ENCODE measurements at regions not wholly inside any gene's neighbourhood (a gene's known extent, or its start where the extent isn't known, plus 50 kb on each side); places are given as distances from the start of the nearest gene placed in this dataset.

GRCh38 chrX:39830414-39830813, 267.3 kb downstream of the BCOR start:
- POLR2A ChIA-PET, result no interaction called here
- H3K36me3 Mint-ChIP-seq, result no peaks in the 10 kb centered on the region
- no peak for ATAC-seq (ENCODE audit: low read depth)

DNA sequence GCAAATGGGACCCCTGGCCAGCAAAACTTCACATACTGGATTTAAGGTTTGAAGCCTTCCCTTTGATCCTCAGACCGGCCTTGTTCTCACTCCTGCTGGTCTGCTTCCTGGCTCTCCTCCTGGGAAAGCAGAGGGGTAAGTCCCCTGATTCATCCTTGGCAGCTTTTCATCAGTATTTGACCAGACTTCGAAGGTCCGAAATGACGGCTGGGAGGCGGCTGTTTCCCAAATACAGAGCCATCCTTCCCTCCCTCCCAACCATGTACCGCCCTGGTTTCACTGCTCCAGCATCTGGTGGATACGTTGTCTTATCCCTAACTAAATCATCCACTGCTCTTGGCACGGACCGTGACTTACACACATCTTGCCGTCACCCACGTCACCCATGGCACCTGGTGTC, 265.5 kb downstream of the BCOR start:
- no peaks in the 10 kb centered on the region for H3K4me1 Mint-ChIP-seq
- H3K36me3 Mint-ChIP-seq, result no peaks in the 10 kb centered on the region
- no peaks in the 10 kb centered on the region for H3K9me3 Mint-ChIP-seq
- H3K27me3 Mint-ChIP-seq, result no peaks in the 10 kb centered on the region
- no peak overlapping the region for H3K27ac Mint-ChIP-seq
- POLR2A ChIA-PET, result no interaction called here
- H3K4me3 Mint-ChIP-seq, result no peak overlapping the region
- no peak for ATAC-seq (ENCODE audit: low read depth)
- no peak for DNase-seq

More at GRCh38 chrX:39830414-39830813, 267.3 kb downstream of the BCOR start:
- no peaks in the 10 kb centered on the region for H3K4me1 Mint-ChIP-seq
- H3K27me3 Mint-ChIP-seq, result no peaks in the 10 kb centered on the region
- H3K9me3 Mint-ChIP-seq, result no peaks in the 10 kb centered on the region
- H3K27ac Mint-ChIP-seq, result no peak overlapping the region
- DNase-seq, result no peak
- no peak overlapping the region for H3K4me3 Mint-ChIP-seq

- Mint-ChIP-seq H3K9me3 (no peaks in the 10 kb centered on the region), H3K4me3 (no peak overlapping the region), H3K36me3 (no peaks in the 10 kb centered on the region), H3K4me1 (no peaks in the 10 kb centered on the region), H3K27ac (no peak overlapping the region), H3K27me3 (no peaks in the 10 kb centered on the region)
- POLR2A ChIA-PET, result interaction anchor here (0.5 kb wide), 1 partner anchor 442 kb away, joined by 3 read pairs; no protein-coding TSS in a partner anchor
- DNase-seq (no peak), ATAC-seq (ENCODE audit: low read depth) (no peak)
Measured at GRCh38 chrX:39834600-39834999, 263.2 kb downstream of the BCOR start.

GRCh38 chrX:39835241-39835640, 262.5 kb downstream of the BCOR start:
- Mint-ChIP-seq H3K27ac (no peak overlapping the region), H3K4me3 (no peak overlapping the region)

DNA sequence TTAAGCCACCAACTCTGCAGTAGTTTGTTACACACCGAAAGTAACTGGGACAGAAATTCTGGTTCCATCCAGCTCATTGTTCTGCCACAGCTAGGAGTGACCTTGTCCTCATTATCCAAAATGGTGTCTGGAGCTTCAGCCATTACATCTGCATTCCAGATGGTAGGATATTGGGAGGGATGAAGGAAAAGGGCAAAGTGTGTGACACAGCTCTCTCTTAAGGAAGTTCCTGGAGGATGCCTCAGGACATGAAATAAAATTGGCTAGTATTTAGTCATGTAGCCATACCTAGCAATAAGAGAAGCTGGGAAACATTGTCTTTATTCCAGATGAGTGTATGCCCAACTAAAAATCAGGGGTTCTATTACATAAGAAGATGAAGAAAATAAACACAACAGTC, 262.0 kb downstream of the BCOR start:
- no peak overlapping the region for H3K4me3 Mint-ChIP-seq
- POLR2A ChIA-PET, result no interaction called here
- no peak for DNase-seq
- no peaks in the 10 kb centered on the region for H3K36me3 Mint-ChIP-seq
- no peaks in the 10 kb centered on the region for H3K27me3 Mint-ChIP-seq
- ATAC-seq (ENCODE audit: low read depth), result no peak
- no peak overlapping the region for H3K27ac Mint-ChIP-seq
- H3K9me3 Mint-ChIP-seq, result no peaks in the 10 kb centered on the region
- no peaks in the 10 kb centered on the region for H3K4me1 Mint-ChIP-seq

More at GRCh38 chrX:39835241-39835640, 262.5 kb downstream of the BCOR start:
- no peaks in the 10 kb centered on the region for H3K4me1 Mint-ChIP-seq
- no peaks in the 10 kb centered on the region for H3K27me3 Mint-ChIP-seq
- no peaks in the 10 kb centered on the region for H3K9me3 Mint-ChIP-seq
- POLR2A ChIA-PET, result interaction anchor here (0.5 kb wide), 1 partner anchor 442 kb away, joined by 3 read pairs; no protein-coding TSS in a partner anchor
- DNase-seq (no peak), ATAC-seq (ENCODE audit: low read depth) (no peak)
- no peaks in the 10 kb centered on the region for H3K36me3 Mint-ChIP-seq

DNA sequence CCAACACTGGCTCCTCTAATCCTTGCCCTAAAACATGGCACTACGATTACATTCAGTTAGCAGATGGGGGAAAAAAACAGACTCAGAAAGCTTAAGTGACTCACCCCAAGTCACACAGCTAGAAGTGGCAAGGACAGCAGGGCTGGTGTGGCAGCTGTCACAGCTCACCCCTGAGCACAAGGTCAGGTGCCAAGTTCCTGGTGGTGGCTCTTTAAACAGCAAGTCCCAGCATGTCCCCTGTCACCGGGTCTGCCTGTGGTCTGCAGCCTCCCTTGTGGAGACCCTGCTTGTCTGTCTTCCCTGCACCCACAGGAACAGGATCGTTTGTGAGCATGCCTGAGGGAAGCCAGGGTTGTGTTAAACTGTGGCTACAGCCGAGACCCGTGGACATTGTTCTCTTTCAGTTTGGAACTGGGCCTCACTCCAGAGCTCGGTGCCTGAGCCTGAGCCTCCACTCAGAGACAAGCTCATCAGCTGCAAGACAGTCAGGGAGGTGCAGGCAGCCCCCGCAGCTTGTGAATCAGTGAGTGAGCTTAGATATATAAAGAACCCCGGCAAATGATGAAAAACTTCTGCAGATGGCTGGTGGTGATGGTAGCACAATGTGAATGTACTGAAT, 260.8 kb downstream of the BCOR start:
- Mint-ChIP-seq H3K27ac (no peak overlapping the region), H3K4me1 (no peaks in the 10 kb centered on the region), H3K4me3 (no peak overlapping the region), H3K27me3 (no peaks in the 10 kb centered on the region), H3K9me3 (no peaks in the 10 kb centered on the region), H3K36me3 (no peaks in the 10 kb centered on the region)
- POLR2A ChIA-PET, result no interaction called here
- DNase-seq (no peak), ATAC-seq (ENCODE audit: low read depth) (no peak)

DNA sequence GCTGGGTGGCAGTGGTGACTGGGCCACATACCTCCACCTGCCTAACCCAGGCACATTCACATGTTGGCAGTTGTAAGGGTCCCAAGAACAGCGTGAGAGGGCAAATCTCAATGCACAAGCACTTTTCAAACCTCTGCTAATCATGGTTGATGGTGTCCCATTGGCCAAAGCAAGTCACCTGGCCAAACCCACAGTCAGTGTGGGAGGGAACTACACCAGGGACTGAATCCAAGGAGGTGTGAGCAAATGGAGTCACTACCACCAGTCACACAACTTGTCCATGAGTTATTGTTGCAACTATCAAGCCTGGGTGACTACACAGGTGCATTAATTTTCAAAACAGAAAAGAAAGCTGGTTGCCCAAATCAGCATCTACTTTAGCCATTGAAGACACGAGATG, 260.1 kb downstream of the BCOR start:
- no peaks in the 10 kb centered on the region for H3K36me3 Mint-ChIP-seq
- POLR2A ChIA-PET, result no interaction called here
- no peaks in the 10 kb centered on the region for H3K4me1 Mint-ChIP-seq
- H3K27ac Mint-ChIP-seq, result no peak overlapping the region
- ATAC-seq (ENCODE audit: low read depth) (no peak), DNase-seq (no peak)
- no peak overlapping the region for H3K4me3 Mint-ChIP-seq
- H3K27me3 Mint-ChIP-seq, result no peaks in the 10 kb centered on the region
- no peaks in the 10 kb centered on the region for H3K9me3 Mint-ChIP-seq

DNA sequence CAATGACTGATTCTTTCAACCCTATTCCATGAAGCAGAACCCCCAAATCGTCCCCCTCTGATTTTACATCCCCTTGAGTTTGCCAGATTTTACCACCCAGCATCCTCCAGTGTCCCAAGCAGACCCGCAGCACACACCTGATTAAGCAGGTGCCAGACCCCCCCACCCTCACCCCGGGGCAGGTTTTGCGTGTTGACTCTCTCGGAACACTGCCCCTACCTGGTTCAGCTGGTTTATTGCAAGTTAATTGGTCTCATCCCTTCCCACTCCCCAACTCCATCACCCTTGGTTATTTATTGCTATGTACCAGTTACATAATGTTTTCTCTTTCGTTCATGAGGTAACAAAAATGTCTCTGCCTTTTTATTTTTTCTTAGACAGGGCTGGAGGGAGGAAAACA, 258.4 kb downstream of the BCOR start:
- ATAC-seq (ENCODE audit: low read depth), result no peak
- no peak overlapping the region for H3K4me3 Mint-ChIP-seq
- no peaks in the 10 kb centered on the region for H3K36me3 Mint-ChIP-seq
- H3K9me3 Mint-ChIP-seq, result no peaks in the 10 kb centered on the region
- no peak overlapping the region for H3K27ac Mint-ChIP-seq
- POLR2A ChIA-PET, result no interaction called here
- H3K4me1 Mint-ChIP-seq, result no peaks in the 10 kb centered on the region
- no peak for DNase-seq
- H3K27me3 Mint-ChIP-seq, result peaks cover 3% of the 10 kb centered on the region

DNA sequence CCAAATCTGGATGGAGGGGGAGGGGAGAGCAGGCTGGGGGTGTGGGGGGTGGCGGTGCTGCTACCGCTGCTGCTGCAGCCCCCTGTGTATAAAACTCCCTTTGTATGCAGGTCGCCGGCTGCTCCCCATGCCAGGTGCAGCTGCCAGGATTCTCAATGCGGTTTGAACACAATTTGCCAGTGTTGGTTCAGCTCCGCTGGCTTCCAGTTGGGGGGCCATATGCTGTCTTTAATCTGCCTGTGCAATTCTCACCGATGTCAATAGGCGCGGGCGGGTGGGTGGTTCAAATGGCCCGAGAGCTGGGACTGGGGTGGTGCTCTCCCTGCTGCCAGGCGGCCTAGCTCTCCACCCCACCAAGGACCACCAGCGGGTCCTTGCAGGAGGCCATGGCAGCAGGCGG, 257.6 kb downstream of the BCOR start:
- POLR2A ChIA-PET, result no interaction called here

DNA sequence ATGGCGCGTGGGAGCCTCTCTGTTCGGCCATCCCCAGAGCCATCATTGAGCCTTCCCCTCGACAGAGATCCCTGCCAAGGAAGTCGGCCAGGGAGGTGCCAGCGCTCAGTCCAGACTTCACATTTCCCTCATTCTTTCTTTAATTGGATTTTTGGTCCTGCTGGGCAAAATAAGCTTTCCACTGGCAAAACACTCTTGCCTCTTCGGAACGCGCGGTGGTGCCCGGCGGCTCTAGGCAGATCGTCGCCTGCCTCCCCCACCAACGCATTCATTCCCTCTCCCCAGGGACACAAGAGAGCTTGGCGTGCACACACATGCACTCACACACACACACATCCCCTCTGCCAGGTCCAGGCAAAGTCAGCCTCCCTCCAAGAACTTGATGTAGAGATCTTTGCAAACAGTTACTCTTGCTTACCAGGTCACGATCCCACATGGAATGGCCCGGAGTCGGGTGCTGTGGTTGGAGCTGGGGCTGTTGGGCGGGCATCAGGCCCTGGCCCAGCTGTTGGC, 257.1 kb downstream of the BCOR start:
- Mint-ChIP-seq H3K4me1 (no peaks in the 10 kb centered on the region), H3K4me3 (no peak overlapping the region), H3K27me3 (peaks cover 3% of the 10 kb centered on the region), H3K27ac (no peak overlapping the region), H3K9me3 (no peaks in the 10 kb centered on the region), H3K36me3 (no peaks in the 10 kb centered on the region)
- POLR2A ChIA-PET, result no interaction called here
- no peak for DNase-seq
- no peak for ATAC-seq (ENCODE audit: low read depth)

More for the DNA sequence above, 257.6 kb downstream of the BCOR start:
- no peak overlapping the region for H3K4me3 Mint-ChIP-seq
- H3K36me3 Mint-ChIP-seq, result no peaks in the 10 kb centered on the region
- ATAC-seq (ENCODE audit: low read depth) (no peak), DNase-seq (no peak)
- no peaks in the 10 kb centered on the region for H3K9me3 Mint-ChIP-seq
- H3K4me1 Mint-ChIP-seq, result no peaks in the 10 kb centered on the region
- H3K27ac Mint-ChIP-seq, result no peak overlapping the region
- H3K27me3 Mint-ChIP-seq, result peaks cover 3% of the 10 kb centered on the region

- no peak overlapping the region for H3K4me3 Mint-ChIP-seq
- no peak overlapping the region for H3K27ac Mint-ChIP-seq
- ATAC-seq (ENCODE audit: low read depth) (no peak), DNase-seq (no peak)
- no peaks in the 10 kb centered on the region for H3K4me1 Mint-ChIP-seq
- H3K27me3 Mint-ChIP-seq, result peaks cover 3% of the 10 kb centered on the region
- no peaks in the 10 kb centered on the region for H3K9me3 Mint-ChIP-seq
- H3K36me3 Mint-ChIP-seq, result no peaks in the 10 kb centered on the region
- POLR2A ChIA-PET, result no interaction called here
Measured at GRCh38 chrX:39841604-39842003, 256.2 kb downstream of the BCOR start.

DNA sequence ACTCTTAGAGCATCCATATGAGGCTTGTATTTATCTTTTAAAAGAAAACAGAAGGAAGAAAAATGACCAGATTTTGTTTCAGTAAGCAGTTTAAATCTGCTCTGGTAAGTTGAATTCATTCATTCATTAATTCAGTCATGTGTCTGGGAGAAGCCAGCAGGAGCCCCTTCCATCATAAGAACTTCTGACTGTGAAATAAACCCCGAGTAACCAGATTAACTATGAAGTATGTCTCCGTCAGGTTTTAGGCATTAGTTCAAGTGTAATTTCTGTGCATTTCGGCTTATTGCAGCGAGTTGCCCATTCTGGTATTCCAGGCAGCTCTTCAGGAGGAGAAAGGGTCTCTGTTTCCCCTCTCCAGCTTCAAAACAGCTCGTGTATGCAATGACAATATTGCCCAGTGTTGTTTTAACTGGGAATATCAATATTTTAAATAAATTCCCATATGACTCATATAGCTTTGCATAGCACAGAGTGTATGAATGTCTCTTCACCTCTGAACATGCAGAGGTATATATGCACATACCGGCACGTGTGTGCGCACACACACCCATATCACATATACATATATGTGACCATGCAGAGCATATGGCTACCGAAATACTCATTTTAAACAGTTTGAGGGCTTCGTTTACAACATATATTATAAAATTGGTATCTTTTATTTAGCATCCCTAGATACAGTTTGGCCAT, 255.3 kb downstream of the BCOR start:
- POLR2A ChIA-PET, result no interaction called here
- peaks cover 3% of the 10 kb centered on the region for H3K27me3 Mint-ChIP-seq
- H3K4me1 Mint-ChIP-seq, result no peaks in the 10 kb centered on the region
- no peaks in the 10 kb centered on the region for H3K36me3 Mint-ChIP-seq
- no peak overlapping the region for H3K27ac Mint-ChIP-seq
- no peak for DNase-seq
- ATAC-seq (ENCODE audit: low read depth), result no peak
- H3K4me3 Mint-ChIP-seq, result no peak overlapping the region
- H3K9me3 Mint-ChIP-seq, result no peaks in the 10 kb centered on the region

GRCh38 chrX:39843318-39843717, 254.4 kb downstream of the BCOR start:
- POLR2A ChIA-PET, result no interaction called here
- Mint-ChIP-seq H3K4me3 (no peak overlapping the region), H3K9me3 (no peaks in the 10 kb centered on the region), H3K4me1 (no peaks in the 10 kb centered on the region), H3K27ac (no peak overlapping the region), H3K27me3 (peaks cover 3% of the 10 kb centered on the region), H3K36me3 (no peaks in the 10 kb centered on the region)
- DNase-seq, result no peak
- no peak for ATAC-seq (ENCODE audit: low read depth)

DNA sequence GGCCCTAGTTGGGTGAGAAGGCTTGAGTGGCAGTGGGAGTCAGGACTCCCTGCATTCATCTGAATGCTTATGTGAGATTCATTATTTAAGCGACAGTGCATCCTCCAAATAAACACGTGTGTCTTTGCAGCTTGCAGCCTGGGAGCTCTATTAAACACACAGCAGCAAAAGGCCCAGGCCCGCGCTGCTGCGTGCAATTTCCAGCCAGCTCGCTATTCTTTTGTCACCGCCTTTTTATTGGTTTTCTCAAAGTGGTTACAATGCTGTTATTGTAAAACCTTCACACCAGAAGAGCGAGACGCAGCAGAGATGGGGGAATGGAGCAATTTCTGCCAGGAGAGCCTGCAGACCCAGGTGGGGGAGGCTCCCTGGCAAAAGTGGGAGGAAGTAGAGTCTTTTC, 252.5 kb downstream of the BCOR start:
- Mint-ChIP-seq H3K4me3 (no peak overlapping the region), H3K27ac (no peak overlapping the region), H3K9me3 (no peaks in the 10 kb centered on the region), H3K4me1 (peaks cover 3% of the 10 kb centered on the region), H3K27me3 (peaks cover 3% of the 10 kb centered on the region), H3K36me3 (peaks cover 5% of the 10 kb centered on the region)
- DNase-seq, result no peak
- POLR2A ChIA-PET, result no interaction called here
- no peak for ATAC-seq (ENCODE audit: low read depth)
